Activated CD4-positive, alpha-beta T cell treated with anti-CD3 and anti-CD28 coated beads, Interleukin-2, amount 50 U/mL, for 24 hours (primary cell): ENCODE measurements at regions not wholly inside any gene's neighbourhood (a gene's known extent, or its start where the extent isn't known, plus 50 kb on each side); places are given as distances from the start of the nearest gene placed in this dataset.
"Not testable (repeated sequence)": the region's sequence is repeated elsewhere in the genome, so short reads cannot be mapped to it uniquely, and the experiment has no call there.

Source experiments
- DNase-seq, 2 donors: peaks; one replicate each; pipeline ENCODE4 v3.0.0-alpha.2; 2020; ENCODE audit warnings: low read depth in 1 of 2, low spot score in 1 of 2

GRCh38 chr5:125965577-125965976 is 457.6 kb upstream of the GRAMD2B start:
- no peak for DNase-seq

GRCh38 chr5:125967576-125967975 is 455.6 kb upstream of the GRAMD2B start:
- no peak for DNase-seq

- no peak for DNase-seq
Observed at GRCh38 chr5:125969011-125969813, 454.0 kb upstream of the GRAMD2B start.

- no peak for DNase-seq
Observed at GRCh38 chr5:125969814-125970171, 453.4 kb upstream of the GRAMD2B start.

- DNase-seq = no peak
Observed at GRCh38 chr5:125970631-125971307, 452.4 kb upstream of the GRAMD2B start.

GRCh38 chr5:125972706-125973105 is 450.5 kb upstream of the GRAMD2B start:
- no peak for DNase-seq

- no peak for DNase-seq
Observed at GRCh38 chr5:125974679-125975078, 448.5 kb upstream of the GRAMD2B start.

GRCh38 chr5:125976421-125977000 is 446.7 kb upstream of the GRAMD2B start:
- DNase-seq = no peak

GRCh38 chr5:125978015-125978414 is 445.2 kb upstream of the GRAMD2B start:
- no peak for DNase-seq

- DNase-seq = no peak
Observed at GRCh38 chr5:125979636-125980035, 443.6 kb upstream of the GRAMD2B start.

- DNase-seq = no peak
Observed at GRCh38 chr5:125981016-125981415, 442.2 kb upstream of the GRAMD2B start.

GRCh38 chr5:125987677-125988255 is 435.4 kb upstream of the GRAMD2B start:
- DNase-seq = no peak

GRCh38 chr5:125992050-125992449 is 431.2 kb upstream of the GRAMD2B start:
- no peak for DNase-seq

GRCh38 chr5:125999271-126000030 is 423.8 kb upstream of the GRAMD2B start:
- not testable (repeated sequence) for DNase-seq

- DNase-seq = no peak
Observed at GRCh38 chr5:126000507-126000906, 422.7 kb upstream of the GRAMD2B start.

GRCh38 chr5:126002222-126002897 is 420.8 kb upstream of the GRAMD2B start:
- DNase-seq = no peak

- no peak for DNase-seq
Observed at GRCh38 chr5:126003309-126003708, 419.9 kb upstream of the GRAMD2B start.

GRCh38 chr5:126004636-126005035 is 418.6 kb upstream of the GRAMD2B start:
- no peak for DNase-seq

- DNase-seq = no peak
Observed at GRCh38 chr5:126007841-126008240, 415.4 kb upstream of the GRAMD2B start.

GRCh38 chr5:126009566-126009965 is 413.6 kb upstream of the GRAMD2B start:
- DNase-seq = no peak

GRCh38 chr5:126011526-126011925 is 411.7 kb upstream of the GRAMD2B start:
- not testable (repeated sequence) for DNase-seq
